HG03354 (cell line): ENCODE measurements at regions not wholly inside any gene's neighbourhood (a gene's known extent, or its start where the extent isn't known, plus 50 kb on each side); places are given as distances from the start of the nearest gene placed in this dataset.

Source experiments
- ATAC-seq: cut with Tn5 transposase; IDR thresholded peaks from one replicate; pipeline ENCODE4 v1.9.1; 2021; ENCODE audit warnings: mild to moderate bottlenecking; ENCODE audit not compliant: unreplicated experiment, poor library complexity, severe bottlenecking

DNA sequence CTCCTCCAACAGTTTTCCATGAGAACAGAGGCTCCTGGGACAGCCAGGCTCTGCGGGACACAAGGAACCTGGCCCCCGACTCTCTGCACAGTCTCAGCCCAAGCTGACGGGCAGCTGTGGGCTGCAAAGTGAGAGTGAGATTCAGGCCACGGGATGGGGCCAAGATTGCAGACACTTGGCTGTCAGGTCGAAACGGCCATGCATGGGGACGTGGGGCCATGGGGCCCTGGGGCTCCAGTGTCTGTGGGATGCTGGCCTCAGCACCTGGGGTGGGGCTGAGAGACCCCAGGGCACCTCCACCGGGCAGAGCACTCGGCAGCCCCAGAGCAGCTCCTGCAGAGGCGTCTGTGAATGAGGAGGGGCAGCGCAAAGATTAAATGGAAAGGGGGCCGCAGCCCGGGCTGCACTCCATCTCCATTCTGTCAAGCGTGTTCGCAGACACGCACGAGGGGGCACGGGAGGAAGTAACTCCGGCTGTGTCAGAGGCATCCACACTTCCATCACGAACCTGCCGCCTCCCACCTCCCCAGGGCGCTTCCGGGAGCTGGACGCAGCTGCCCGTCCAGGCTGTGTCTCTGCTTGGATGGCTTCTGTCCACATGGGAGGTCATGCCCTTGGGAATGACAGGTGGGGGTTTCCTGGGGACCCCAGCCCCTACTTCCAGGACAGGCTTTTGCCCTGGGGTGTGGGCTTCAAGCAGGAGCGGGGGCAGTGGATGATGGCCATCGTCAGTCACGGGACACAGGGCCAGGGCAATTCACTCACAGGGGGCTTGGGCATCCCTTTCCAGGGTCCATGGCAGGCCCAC lies 82.8 kb upstream of the NKX1-1 start:
- ATAC-seq = no peak

GRCh38 chr4:1488357-1488756 lies 82.1 kb upstream of the NKX1-1 start:
- no peak for ATAC-seq

- ATAC-seq = no peak
These were observed 81.5 kb upstream of the NKX1-1 start for GRCh38 chr4:1487761-1488160.

DNA sequence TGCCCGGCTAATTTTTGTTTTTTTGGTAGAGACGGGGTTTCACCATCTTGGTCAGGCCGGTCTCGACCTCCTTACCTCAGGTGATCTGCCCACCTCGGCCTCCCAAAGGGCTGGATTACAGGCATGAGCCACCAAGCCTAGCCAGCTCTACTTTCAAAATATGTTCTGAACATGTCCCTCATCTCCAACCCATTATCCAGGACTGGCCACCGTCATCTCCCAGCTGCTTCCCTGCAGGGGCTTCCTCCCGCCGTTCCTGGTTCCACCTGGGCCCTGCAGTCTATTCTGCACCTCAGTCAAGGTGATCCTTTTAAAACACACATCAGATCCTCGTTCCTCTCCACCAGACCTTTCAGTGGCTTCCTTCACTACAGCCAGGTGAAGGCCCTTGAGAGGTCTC lies 80.9 kb upstream of the NKX1-1 start:
- no peak for ATAC-seq

- ATAC-seq = no peak
These were observed 79.0 kb upstream of the NKX1-1 start for GRCh38 chr4:1485280-1485679.

GRCh38 chr4:1480720-1481119 lies 74.5 kb upstream of the NKX1-1 start:
- ATAC-seq = no peak

DNA sequence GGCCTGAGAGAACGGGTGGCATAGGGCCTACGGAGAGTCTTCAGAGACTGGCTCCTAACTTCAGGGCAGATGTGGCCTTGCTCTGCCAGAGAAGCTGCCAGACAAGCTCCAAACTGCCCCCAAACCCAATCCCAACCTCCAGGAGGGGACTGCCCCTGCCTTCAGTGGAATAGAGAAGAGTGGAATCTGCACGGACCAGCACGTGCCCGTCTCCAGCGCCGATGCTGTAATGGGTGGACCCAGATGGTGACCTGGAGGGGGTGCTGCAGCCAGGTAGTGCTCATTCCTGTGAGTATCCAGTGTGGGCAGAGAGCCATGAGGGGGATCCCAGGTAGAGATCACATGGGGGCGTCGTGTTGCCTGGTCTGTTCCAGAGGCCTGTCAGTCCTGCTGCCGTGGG lies 73.2 kb upstream of the NKX1-1 start:
- ATAC-seq = no peak

DNA sequence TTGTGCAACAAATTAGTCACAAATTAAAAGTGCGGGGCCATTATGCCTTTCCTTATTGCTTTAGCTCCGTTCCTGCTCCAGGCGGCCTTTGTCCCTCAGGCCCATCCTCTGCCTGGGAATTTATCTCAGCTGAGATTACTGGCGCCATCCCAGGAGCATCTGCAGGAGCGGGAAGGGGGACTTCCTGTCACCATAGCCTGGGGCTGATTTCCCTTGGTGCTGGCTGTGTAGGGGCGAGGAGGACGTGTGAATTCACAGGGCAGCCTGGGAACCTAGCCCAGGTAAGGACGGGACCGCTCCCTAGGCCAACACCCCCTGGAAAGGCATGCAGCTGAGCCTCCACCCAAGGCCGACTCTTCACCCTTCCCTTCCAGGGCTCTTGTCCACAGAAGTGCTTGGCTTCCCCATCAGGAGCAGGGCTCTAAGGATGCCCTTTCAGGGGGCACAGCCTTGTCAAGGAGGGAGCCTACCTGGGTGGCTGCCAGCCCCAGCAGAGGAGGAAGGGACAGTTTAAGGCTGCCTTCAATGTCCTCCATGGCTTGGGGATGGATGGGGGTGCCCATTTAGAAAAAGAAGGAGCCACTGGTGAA lies 72.6 kb upstream of the NKX1-1 start:
- no peak for ATAC-seq

DNA sequence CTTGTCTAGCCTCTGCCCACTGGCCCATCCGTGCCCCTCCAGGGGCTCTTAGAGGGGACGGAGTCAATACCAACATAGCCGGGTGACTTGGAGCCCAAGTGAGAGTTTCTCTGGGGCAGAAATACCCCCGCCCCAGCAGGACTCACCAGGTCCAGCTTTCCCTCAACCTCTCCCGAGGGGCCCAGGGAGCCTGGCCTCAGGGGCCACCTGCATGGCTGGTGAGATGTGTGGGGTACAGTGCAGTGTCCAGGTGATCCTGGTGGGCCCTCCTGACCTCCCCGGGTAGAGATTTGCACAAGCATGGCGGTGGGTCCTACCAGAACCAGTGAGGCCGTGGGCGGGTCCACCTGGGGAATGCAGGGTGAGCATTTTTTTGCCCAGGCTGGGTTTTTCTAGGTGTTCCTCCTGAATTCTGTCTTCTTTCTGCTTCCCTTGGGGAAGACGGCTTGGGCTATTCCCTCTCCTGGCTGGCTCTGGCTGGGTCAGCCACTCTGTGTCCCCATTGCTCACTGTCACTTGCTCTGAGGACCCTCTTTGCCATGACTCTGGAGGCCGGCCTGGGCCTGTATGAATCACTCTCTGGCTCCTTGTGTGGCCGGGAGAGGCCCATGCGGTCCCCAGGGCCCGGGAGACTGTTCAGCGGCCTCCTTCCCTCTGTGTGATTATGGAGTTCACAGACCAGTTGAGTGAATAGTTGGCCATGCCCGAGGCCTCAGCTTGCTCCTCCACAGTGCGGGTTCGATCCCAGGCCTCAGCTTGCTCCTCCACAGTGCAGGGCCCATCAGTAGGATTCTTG lies 71.0 kb upstream of the NKX1-1 start:
- ATAC-seq = no peak

DNA sequence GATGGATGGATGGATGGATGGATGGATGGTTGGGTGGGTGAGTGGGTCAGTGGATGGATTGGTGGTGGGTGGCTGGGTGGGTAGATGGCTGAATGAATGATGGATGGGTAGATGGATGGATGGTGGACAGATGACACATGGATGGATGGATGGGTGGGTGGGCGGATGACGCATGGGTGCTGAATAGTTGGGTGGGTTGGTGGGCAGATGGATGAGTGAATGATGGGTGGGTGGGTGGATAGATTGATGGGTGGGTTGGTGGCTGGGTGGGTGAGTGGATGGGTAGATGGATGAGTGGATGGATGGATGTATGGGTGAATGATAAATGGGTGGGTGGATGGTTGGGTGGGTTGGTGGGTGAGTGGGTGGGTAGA lies 69.9 kb upstream of the NKX1-1 start:
- no peak for ATAC-seq

DNA sequence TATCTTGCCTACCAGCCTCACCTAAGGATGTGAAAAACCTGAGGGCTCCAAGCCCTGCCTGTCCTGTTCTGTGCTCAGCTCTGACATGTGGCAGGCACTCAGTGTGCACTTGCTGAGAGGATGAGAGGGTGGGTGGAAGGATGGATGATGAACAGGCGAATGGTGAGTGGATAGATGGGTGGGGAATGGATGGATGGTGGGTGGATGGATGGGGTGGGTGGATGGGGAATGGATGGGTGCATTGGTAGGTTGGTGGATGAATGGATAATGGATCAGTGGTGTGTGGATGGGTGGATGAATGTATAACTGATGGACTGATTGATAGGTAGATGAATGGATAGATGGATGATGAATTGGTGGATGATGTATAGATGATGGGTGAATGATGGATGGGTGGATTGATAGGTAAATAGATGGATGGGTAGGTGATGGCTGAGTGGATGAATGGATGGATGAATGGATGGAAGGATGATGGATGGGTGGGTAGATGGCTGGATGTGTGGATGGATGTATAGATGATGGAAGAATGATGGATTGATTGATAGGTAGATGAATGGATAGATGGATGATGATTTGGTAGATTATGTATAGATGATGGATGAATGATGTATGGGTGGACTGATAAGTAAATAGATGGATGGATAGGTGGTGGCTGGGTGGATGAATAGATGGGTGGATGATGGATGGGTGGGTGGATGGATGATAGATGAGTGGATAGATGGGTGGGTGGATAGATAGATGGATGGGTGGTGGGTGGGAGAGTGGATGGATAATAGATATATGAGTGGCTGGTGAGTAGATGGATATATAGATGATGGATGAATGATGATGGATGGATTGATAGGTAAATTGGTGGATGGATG lies 69.3 kb upstream of the NKX1-1 start:
- ATAC-seq = no peak

- ATAC-seq = no peak
These were observed 68.2 kb upstream of the NKX1-1 start for GRCh38 chr4:1474126-1475090.

GRCh38 chr4:1473718-1474117 lies 67.5 kb upstream of the NKX1-1 start:
- no peak for ATAC-seq

- ATAC-seq = no peak
These were observed 66.8 kb upstream of the NKX1-1 start for GRCh38 chr4:1472911-1473518.

- ATAC-seq = no peak
These were observed 66.0 kb upstream of the NKX1-1 start for GRCh38 chr4:1472148-1472797.

DNA sequence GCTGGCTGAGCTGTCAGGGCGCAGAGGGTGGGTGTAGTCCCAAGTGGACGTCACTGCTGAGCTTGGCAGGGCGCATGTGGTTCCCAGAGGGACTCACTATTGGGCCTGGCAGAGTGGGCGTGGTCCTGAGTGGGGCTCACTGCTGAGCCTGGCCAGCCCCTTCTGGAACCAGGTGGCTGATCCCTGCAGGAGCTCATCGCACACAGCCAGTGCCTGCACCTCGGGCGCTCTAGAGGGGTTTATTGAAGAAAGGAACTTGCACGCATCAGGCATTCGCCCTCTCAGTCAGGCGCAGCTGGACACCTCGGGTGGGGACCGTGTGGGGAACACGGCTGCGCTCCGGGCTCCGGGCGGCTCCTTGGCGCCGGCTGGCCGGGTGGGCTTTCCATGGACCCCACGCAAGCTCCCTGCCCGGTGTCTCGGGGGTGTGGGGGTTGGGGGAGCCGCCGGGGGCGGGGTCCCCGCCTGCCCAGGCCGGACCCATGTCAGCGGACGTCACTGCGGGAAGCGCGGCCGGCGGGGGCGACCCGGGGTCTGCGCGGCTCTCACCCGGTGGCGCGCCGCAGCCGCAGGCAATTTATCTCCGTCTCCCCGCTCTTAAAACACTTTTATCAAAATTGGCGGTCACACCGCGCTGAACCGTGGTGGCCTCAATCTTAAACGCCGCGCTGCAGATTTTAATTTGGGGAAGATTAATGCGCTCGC lies 65.4 kb upstream of the NKX1-1 start:
- no peak for ATAC-seq

- ATAC-seq = no peak
These were observed 64.7 kb upstream of the NKX1-1 start for GRCh38 chr4:1470816-1471442.
